Lower lobe of right lung (tissue), 2 donors: ENCODE measurements at regions not wholly inside any gene's neighbourhood (a gene's known extent, or its start where the extent isn't known, plus 50 kb on each side); places are given as distances from the start of the nearest gene placed in this dataset.
"Not testable (repeated sequence)": the region's sequence is repeated elsewhere in the genome, so short reads cannot be mapped to it uniquely, and the experiment has no call there.

ENCODE experiments used
- ATAC-seq, 2 donors: fragments of 200-7000 bp; cut with Tn5 transposase; one replicate each; pipeline ENCODE4 v1.9.1; 2020 to 2022; ENCODE audit warnings: mild to moderate bottlenecking in 2 of 2, moderate library complexity in 2 of 2
- DNase-seq: peaks from one replicate; pipeline ENCODE4 v3.0.0-alpha.2; 2020
- H3K27ac ChIP-seq: fragments of 200-600 bp; one replicate; pipeline ENCODE4 v1.8.0; 2022
- H3K27me3 ChIP-seq: fragments of 200-600 bp; one replicate; pipeline ENCODE4 v1.8.0; 2022; ENCODE audit warnings: low read depth
- H3K36me3 ChIP-seq: fragments of 200-600 bp; one replicate; pipeline ENCODE4 v1.8.0; 2022; ENCODE audit warnings: mild to moderate bottlenecking
- H3K4me1 ChIP-seq: fragments of 200-600 bp; one replicate; pipeline ENCODE4 v1.8.0; 2022
- H3K4me3 ChIP-seq: fragments of 200-600 bp; one replicate; pipeline ENCODE4 v1.8.0; 2022; ENCODE audit warnings: mild to moderate bottlenecking
- H3K9me3 ChIP-seq: fragments of 200-600 bp; one replicate; pipeline ENCODE4 v1.8.0; 2022
- CTCF ChIP-seq: fragments of 200-600 bp; IDR thresholded peaks from one replicate; pipeline ENCODE4 v1.8.0; 2022; ENCODE audit warnings: antibody characterized with exemption, mild to moderate bottlenecking
- intact Hi-C: fragments of 100-400 bp; cut with DNase I; formaldehyde crosslinking; loops from one replicate; pipeline ENCODE4 v1.11.0; 2022
- donor health status: DM: no; HTN: yes; CAD: no; lungs with severe emphysema.

GRCh38 chr1:80540596-80540995 is 1260.1 kb upstream of the ADGRL2 start:
- H3K4me3 ChIP-seq, result no peak overlapping the region
- intact Hi-C loops, result no loop called here
- TF ChIP-seq CTCF, result no peak

GRCh38 chr1:80540149-80540548 is 1260.6 kb upstream of the ADGRL2 start:
- H3K27ac ChIP-seq, result no peak overlapping the region
- H3K4me1 ChIP-seq, result no peaks in the 10 kb centered on the region
- no peak for TF ChIP-seq CTCF
- no peaks in the 10 kb centered on the region for H3K27me3 ChIP-seq
- H3K9me3 ChIP-seq, result no peaks in the 10 kb centered on the region
- ATAC-seq (no peak), DNase-seq (no peak)
- intact Hi-C loops, result no loop called here
- no peaks in the 10 kb centered on the region for H3K36me3 ChIP-seq
- no peak overlapping the region for H3K4me3 ChIP-seq

More at GRCh38 chr1:80540596-80540995, 1260.1 kb upstream of the ADGRL2 start:
- no peak overlapping the region for H3K27ac ChIP-seq
- no peak for ATAC-seq
- H3K27me3 ChIP-seq, result no peaks in the 10 kb centered on the region
- no peak for DNase-seq
- H3K4me1 ChIP-seq, result no peaks in the 10 kb centered on the region
- no peaks in the 10 kb centered on the region for H3K9me3 ChIP-seq
- no peaks in the 10 kb centered on the region for H3K36me3 ChIP-seq

GRCh38 chr1:80539298-80539697 is 1261.4 kb upstream of the ADGRL2 start:
- intact Hi-C loops, H3K36me3 ChIP-seq, H3K4me3 ChIP-seq, H3K27ac ChIP-seq, ATAC-seq, H3K27me3 ChIP-seq, H3K9me3 ChIP-seq, H3K4me1 ChIP-seq, DNase-seq: not testable (repeated sequence)

- no peak for ATAC-seq
- no peak for TF ChIP-seq CTCF
- intact Hi-C loops, result no loop called here
Observed at GRCh38 chr1:80536461-80536860, 1264.3 kb upstream of the ADGRL2 start.

GRCh38 chr1:80535466-80535865 is 1265.3 kb upstream of the ADGRL2 start:
- no peaks in the 10 kb centered on the region for H3K36me3 ChIP-seq
- H3K27me3 ChIP-seq, result no peaks in the 10 kb centered on the region
- no peaks in the 10 kb centered on the region for H3K4me1 ChIP-seq
- H3K27ac ChIP-seq, result no peak overlapping the region
- no peak overlapping the region for H3K4me3 ChIP-seq
- no peak for DNase-seq
- TF ChIP-seq CTCF, result no peak
- H3K9me3 ChIP-seq, result no peaks in the 10 kb centered on the region
- ATAC-seq, result no peak
- intact Hi-C loops, result no loop called here

More at GRCh38 chr1:80536461-80536860, 1264.3 kb upstream of the ADGRL2 start:
- DNase-seq, result no peak
- no peaks in the 10 kb centered on the region for H3K4me1 ChIP-seq
- no peaks in the 10 kb centered on the region for H3K36me3 ChIP-seq
- no peak overlapping the region for H3K4me3 ChIP-seq
- H3K27ac ChIP-seq, result no peak overlapping the region
- no peaks in the 10 kb centered on the region for H3K9me3 ChIP-seq
- H3K27me3 ChIP-seq, result no peaks in the 10 kb centered on the region

GRCh38 chr1:80534606-80535360 is 1266.0 kb upstream of the ADGRL2 start:
- Histone ChIP-seq H3K4me1 (no peaks in the 10 kb centered on the region), H3K27ac (no peak overlapping the region)
- ATAC-seq, result no peak

More at GRCh38 chr1:80534606-80535360, 1266.0 kb upstream of the ADGRL2 start:
- H3K36me3 ChIP-seq, result no peaks in the 10 kb centered on the region
- no peak for DNase-seq
- H3K9me3 ChIP-seq, result no peaks in the 10 kb centered on the region
- intact Hi-C loops, result no loop called here
- H3K27me3 ChIP-seq, result no peaks in the 10 kb centered on the region
- H3K4me3 ChIP-seq, result no peak overlapping the region
- no peak for TF ChIP-seq CTCF
